Pancreas (tissue), 10 donors: ENCODE measurements at regions not wholly inside any gene's neighbourhood (a gene's known extent, or its start where the extent isn't known, plus 50 kb on each side); places are given as distances from the start of the nearest gene placed in this dataset.
A peak's percentile ranks its signal among the peaks of the same experiment; 100 is the strongest.

Source experiments
- ATAC-seq, 4 donors: fragments of 200-7000 bp; cut with Tn5 transposase; one replicate each; pipeline versions ENCODE4 v1.8.0 to v1.9.1; 2020; ENCODE audit warnings: mild to moderate bottlenecking in 4 of 4, moderate library complexity in 4 of 4
- DNase-seq, 6 donors: peaks; one replicate each; pipeline ENCODE4 v3.0.0-alpha.2; 2020
- FAIRE-seq: peaks from 2 replicates; lab custom pipeline; 2012; peaks lifted over from hg19 to GRCh38; lab: Jason Lieb, UNC
- H3K27ac ChIP-seq, 4 donors: fragments of 200-600 bp; sonication (generic); 1 replicate in 3 of 4; 2 replicates in 1 of 4; pipeline versions ENCODE4 v1.5.0 to v1.8.0; 2020
- H3K27me3 ChIP-seq, 4 donors: fragments of 200-600 bp; one replicate each; pipeline ENCODE4 v1.8.0; 2021
- H3K36me3 ChIP-seq, 3 donors: fragments of 200-600 bp; sonication (generic) in 1 of 3; one replicate each; pipeline versions ENCODE4 v1.5.0 to v1.8.0; 2020 to 2021
- H3K4me1 ChIP-seq, 3 donors: fragments of 200-600 bp; one replicate each; pipeline ENCODE4 v1.8.0; 2021
- H3K4me3 ChIP-seq, 4 donors: fragments of 200-600 bp; sonication (generic) in 2 of 4; one replicate each; pipeline versions ENCODE4 v1.5.0 to v1.8.0; 2020 to 2021
- H3K9me3 ChIP-seq, 4 donors: fragments of 200-600 bp; one replicate each; pipeline ENCODE4 v1.8.0; 2021
- CTCF ChIP-seq, 4 donors: fragments of 200-600 bp; sonication (generic) in 3 of 4; IDR thresholded peaks; one replicate each; pipeline versions ENCODE4 v1.5.0 to v1.8.0; 2021; ENCODE audit warnings: antibody characterized with exemption in 4 of 4
- WGBS, 2 donors: extraction: QIAGEN DNeasy Blood & Tissue Kit; methylation state at CpG; one replicate each; pipeline ENCODE4 v1.1.7; 2013; 5-methylcytosine and 5-hydroxymethylcytosine counted together
- intact Hi-C, 3 donors: fragments of 100-400 bp; cut with DNase I; formaldehyde crosslinking; loops; one replicate each; pipeline versions ENCODE4 v1.11.1 to v1.14.2; 2022
- donor health status: healthy with polysubstance abuse.
- donor health status: DM: no; HTN: no; CAD: no; lungs with moderate emphysema.
- donor health status: DM: no; HTN: no; CAD: no.
- donor health status: control.
- donor health status: control.
- donor health status: Bipolar disorder and iron deficiency.
- donor health status: DM: yes; HTN: yes; CAD: no.
- donor health status: DM: no; HTN: no; CAD: no.
- donor health status: DM: no; HTN: no; CAD: no.
- donor health status: DM: yes; HTN: yes; CAD: no.

DNA sequence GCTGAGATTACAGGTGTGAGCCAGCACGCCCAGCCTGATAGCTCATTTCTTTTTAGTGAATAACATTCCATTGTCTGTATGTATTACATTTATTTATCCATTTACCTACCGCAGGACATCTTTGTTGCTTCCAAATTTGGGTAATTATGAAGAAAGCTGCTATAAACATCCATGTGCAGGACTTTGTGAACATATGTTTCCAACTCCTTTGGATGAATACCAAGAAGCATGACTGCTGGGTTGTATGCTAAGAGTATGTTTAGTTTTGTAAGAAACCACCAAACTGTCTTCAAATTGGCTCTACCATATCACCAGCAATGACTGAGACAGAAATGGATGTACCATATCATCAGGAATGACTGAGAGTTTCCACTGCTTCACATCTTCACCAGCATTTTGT is 200.2 kb upstream of the TMEM196 start:
- no peak for TF ChIP-seq CTCF (IDR thresholded peaks at IDR 0.05)
- H3K4me1 ChIP-seq, result no peaks in the 10 kb centered on the region
- FAIRE-seq (no peak), DNase-seq (no peak), ATAC-seq (no peak)
- H3K27ac ChIP-seq, result no peak overlapping the region
- intact Hi-C loops, result no loop called here
- H3K4me3 ChIP-seq, result no peak overlapping the region
- no peaks in the 10 kb centered on the region for H3K36me3 ChIP-seq
- no peaks in the 10 kb centered on the region for H3K9me3 ChIP-seq
- WGBS, 2 donors, result 93 to 94% methylated on average over 2 of the region's 2 CpGs
- no peaks in the 10 kb centered on the region for H3K27me3 ChIP-seq

GRCh38 chr7:19972876-19973275 is 199.5 kb upstream of the TMEM196 start:
- intact Hi-C loops, result no loop called here
- Histone ChIP-seq H3K27ac (no peak overlapping the region), H3K4me3 (no peak overlapping the region), H3K27me3 (no peaks in the 10 kb centered on the region), H3K36me3 (no peaks in the 10 kb centered on the region), H3K4me1 (no peaks in the 10 kb centered on the region), H3K9me3 (no peaks in the 10 kb centered on the region)
- no peak for TF ChIP-seq CTCF (IDR thresholded peaks at IDR 0.05)
- ATAC-seq (no peak), FAIRE-seq (no peak), DNase-seq (no peak)
- 67 to 68% methylated on average over 1 of the region's 1 CpG for WGBS, 2 donors

DNA sequence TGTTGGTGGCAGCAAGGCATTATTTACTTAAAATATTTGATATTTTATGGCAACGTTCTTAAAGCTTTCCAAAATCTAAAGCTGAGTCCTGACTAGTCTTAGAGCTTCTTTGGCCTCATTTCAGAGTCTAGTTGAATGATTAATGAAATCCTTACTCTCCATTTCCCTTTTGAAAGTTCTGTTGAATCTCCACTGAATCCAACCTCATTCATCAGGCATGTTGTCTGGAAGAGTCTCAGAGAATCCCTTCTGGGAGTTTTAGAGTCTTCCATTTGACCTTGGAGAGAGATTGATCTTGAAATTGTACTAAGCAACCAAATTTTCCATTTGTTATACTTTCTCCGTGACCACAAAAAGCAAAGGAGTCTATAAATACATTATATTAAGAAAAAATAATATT is 198.5 kb upstream of the TMEM196 start:
- Histone ChIP-seq H3K27ac (no peak overlapping the region), H3K9me3 (no peaks in the 10 kb centered on the region), H3K4me3 (no peak overlapping the region), H3K27me3 (no peaks in the 10 kb centered on the region), H3K36me3 (no peaks in the 10 kb centered on the region), H3K4me1 (no peaks in the 10 kb centered on the region)
- FAIRE-seq (no peak), ATAC-seq (no peak), DNase-seq (no peak)
- TF ChIP-seq CTCF (IDR thresholded peaks at IDR 0.05), result no peak
- 48 to 54% methylated on average over 2 of the region's 2 CpGs for WGBS, 2 donors
- intact Hi-C loops, result no loop called here

GRCh38 chr7:19970514-19970913 is 197.1 kb upstream of the TMEM196 start:
- ATAC-seq (no peak), FAIRE-seq (no peak), DNase-seq (no peak)
- intact Hi-C loops, result no loop called here
- no peaks in the 10 kb centered on the region for H3K27me3 ChIP-seq
- no peaks in the 10 kb centered on the region for H3K36me3 ChIP-seq
- H3K4me3 ChIP-seq, result no peak overlapping the region
- H3K27ac ChIP-seq, result no peak overlapping the region
- H3K4me1 ChIP-seq, result no peaks in the 10 kb centered on the region
- no peak for TF ChIP-seq CTCF (IDR thresholded peaks at IDR 0.05)
- H3K9me3 ChIP-seq, result no peaks in the 10 kb centered on the region

GRCh38 chr7:19969859-19970493 is 196.6 kb upstream of the TMEM196 start:
- no peaks in the 10 kb centered on the region for H3K36me3 ChIP-seq
- H3K4me1 ChIP-seq, result no peaks in the 10 kb centered on the region
- 9 to 12% methylated on average over 4 of the region's 4 CpGs for WGBS, 2 donors
- FAIRE-seq, result no peak
- H3K4me3 ChIP-seq, result no peak overlapping the region
- H3K27ac ChIP-seq, result no peak overlapping the region
- H3K27me3 ChIP-seq, result no peaks in the 10 kb centered on the region
- H3K9me3 ChIP-seq, result no peaks in the 10 kb centered on the region
- peak in 2 of 4 donors; percentile 29 to 57 for ATAC-seq
- DNase-seq, result no peak
- TF ChIP-seq CTCF (IDR thresholded peaks at IDR 0.05), result no peak
- intact Hi-C loops, result no loop called here
